GM13977 (cell line): ENCODE measurements at regions not wholly inside any gene's neighbourhood (a gene's known extent, or its start where the extent isn't known, plus 50 kb on each side); places are given as distances from the start of the nearest gene placed in this dataset.

ENCODE experiments used
- DNase-seq: peaks from one replicate; pipeline ENCODE4 v3.0.0; 2012; ENCODE audit warnings: low spot score
- CTCF ChIP-seq: IDR thresholded peaks from 2 replicates; pipeline ENCODE4 v1.5.1; 2012; ENCODE audit warnings: mild to moderate bottlenecking, control low read depth; ENCODE audit not compliant: insufficient read depth; ENCODE audit errors: extremely low read depth, missing control alignments
- in situ Hi-C: fragments of 300-500 bp; cut with MboI; formaldehyde crosslinking; loops from one replicate; pipeline ENCODE4 v1.12.0; 2022; ENCODE audit warnings: low sequenced_read_pairs, low pct_unique_long_range_greater_than_20kb, mixed read lengths, inconsistent platforms; ENCODE audit not compliant: unreplicated experiment

GRCh38 chr6:73951183-73951582 lies 255.2 kb downstream of the CD109 start:
- no peak for DNase-seq
- TF ChIP-seq CTCF: no peak
- in situ Hi-C loops: loop anchor here (25.0 kb wide), 1 partner anchor 214 kb away; no protein-coding TSS in a partner anchor

GRCh38 chr6:73943930-73944652 lies 248.1 kb downstream of the CD109 start:
- no peak for DNase-seq
- in situ Hi-C loops: no loop called here
- TF ChIP-seq CTCF: no peak

GRCh38 chr6:73943411-73943810 lies 247.4 kb downstream of the CD109 start:
- DNase-seq: no peak
- in situ Hi-C loops: no loop called here
- TF ChIP-seq CTCF: no peak

GRCh38 chr6:73942592-73943186 lies 246.7 kb downstream of the CD109 start:
- TF ChIP-seq CTCF: no peak
- DNase-seq: no peak
- in situ Hi-C loops: no loop called here

- TF ChIP-seq CTCF: no peak
- no peak for DNase-seq
Measured at GRCh38 chr6:73941892-73942291, 245.9 kb downstream of the CD109 start.

GRCh38 chr6:73937805-73938204 lies 241.8 kb downstream of the CD109 start:
- no peak for TF ChIP-seq CTCF
- no peak for DNase-seq
- in situ Hi-C loops: no loop called here

More at GRCh38 chr6:73941892-73942291, 245.9 kb downstream of the CD109 start:
- in situ Hi-C loops: no loop called here
